NCI-H524 (cell line): ENCODE measurements at regions not wholly inside any gene's neighbourhood (a gene's known extent, or its start where the extent isn't known, plus 50 kb on each side); places are given as distances from the start of the nearest gene placed in this dataset.
A peak's percentile ranks its signal among the peaks of the same experiment; 100 is the strongest.

Experiments used
- DNase-seq, 2 experiments: peaks; one replicate each; lab custom pipeline; 2025; lab: John Stamatoyannopoulos, UW

DNA sequence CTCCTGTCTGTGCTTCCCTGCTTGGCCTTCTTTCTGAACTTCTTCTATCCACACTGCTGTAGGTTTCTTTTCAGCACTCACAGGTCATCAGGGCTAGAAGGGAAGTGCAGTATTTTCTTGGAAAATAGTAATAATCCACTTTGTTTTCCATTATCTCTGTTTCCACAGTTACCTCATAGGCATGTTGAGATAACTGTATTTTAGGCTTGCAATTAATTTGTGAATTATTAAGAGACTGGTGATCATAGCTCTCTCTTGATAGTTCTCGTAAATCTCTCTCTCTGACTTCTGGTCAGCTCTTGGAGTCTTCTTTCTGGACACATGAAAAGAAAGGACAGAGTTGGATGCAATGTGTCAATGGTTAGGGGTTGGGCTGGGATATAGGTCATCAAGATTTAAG, 243.6 kb upstream of the IGFBP3 start:
- no peak for DNase-seq

DNA sequence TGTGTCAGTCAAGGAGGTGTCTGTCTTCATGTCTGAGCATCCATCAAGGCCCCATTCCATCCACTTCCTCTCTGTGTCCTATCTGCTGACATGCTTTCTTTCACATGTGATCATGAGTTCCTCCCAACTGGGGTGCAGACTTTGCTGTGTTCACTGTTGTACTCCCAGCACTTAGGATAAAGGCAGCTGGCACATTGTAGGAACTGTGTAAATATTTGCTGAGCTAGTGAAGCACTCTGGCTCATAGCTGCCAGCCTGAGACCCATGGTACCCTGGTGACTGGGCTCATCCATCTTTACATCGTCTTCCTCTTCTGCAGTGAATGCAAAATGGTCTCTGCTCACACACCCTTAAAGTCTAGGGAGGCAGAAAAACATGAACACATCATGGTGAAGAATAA, 242.2 kb upstream of the IGFBP3 start:
- no peak for DNase-seq

DNA sequence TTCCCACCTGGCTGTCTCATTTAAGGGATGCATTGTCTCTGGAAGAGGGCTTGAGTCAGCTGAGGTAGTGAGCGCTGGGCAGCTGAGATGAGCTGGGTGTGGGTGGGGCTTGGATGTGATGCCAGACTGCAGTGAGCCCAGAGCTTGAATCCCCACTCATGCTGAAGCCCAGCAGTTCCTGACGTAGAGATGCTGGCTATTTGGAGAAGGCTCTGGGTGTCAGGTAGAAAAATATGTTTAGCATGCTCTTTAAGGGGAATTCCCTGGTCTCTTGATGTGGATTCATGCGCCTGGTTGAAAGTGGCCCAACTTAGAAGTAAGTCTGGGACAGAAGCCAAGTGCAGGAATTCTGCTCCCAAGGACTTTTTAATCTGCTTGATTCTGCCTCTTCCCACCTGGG, 241.5 kb upstream of the IGFBP3 start:
- DNase-seq: no peak

DNA sequence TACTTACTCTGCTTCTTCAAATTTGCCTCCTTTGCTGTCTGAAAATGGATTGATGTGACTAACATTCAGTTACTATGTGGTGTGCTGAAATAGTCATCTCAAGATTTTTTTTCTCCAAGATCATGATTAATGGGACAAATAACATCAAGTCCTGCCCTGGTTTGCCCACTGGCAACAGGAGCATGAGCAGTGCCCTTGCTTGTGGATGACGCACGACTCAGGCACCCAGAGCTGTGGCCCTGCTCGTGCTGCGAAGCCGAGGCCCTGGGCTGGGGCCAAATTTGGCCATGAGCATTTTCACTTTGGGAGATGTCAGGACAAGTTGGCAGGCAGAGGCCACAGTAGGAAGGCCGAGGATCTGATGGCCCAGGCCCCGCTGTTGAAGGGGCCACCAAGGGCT, 239.8 kb upstream of the IGFBP3 start:
- no peak for DNase-seq

DNA sequence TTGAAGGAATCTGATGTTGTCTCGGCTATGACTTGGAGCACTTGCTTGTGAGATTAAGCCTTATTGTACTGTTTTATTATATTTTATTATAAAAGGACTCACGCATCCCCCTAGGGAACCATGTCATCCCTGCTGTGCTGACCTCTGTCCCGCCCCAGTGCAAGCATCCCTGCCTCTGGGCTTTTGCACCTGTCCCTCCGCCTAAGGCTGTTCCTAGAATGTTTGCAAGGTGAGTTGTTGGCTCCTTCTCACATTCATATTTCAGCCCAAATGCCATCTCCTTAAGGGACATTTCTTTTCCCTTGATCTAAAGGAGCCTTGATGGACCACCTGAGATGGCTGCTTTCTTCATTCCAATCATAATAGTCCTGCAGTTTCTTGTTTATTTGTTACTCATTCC, 236.9 kb upstream of the IGFBP3 start:
- DNase-seq: no peak

DNA sequence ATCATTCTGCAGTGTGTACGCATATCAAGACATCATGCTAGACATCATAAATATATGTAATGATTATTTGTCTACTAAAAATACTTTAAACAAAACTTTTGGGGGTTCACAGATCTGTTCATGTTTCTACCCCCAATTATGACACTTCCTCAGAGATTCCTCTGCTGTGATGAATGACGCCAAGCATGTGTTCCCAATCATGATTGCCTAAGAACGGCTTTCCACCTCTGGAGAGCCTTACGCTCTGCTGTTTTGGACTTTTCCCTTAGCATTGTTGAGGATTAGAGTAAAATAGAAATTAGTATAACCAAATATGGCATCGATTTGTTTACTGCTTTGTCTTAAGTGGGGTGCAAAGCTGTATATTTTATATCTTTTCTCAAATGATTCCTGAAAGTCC, 236.3 kb upstream of the IGFBP3 start:
- no peak for DNase-seq

DNA sequence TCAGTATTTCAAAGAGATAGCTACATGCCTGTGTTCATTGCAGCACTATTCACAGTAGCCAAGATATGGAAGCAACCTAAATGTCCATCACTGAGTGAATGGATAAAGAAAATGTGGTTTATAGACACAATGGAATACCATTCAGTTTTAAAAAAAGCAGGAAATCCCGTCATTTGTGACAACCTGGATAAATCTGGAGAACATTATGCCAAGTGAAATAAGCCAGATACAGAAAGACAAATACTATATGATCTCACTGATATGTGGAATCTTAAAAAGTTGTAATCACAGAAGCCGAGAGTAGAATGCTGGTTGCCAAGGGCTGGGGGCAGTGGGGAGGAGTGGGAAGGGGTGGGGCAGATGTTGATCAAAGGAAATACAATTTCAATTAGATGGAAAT, 235.8 kb upstream of the IGFBP3 start:
- no peak for DNase-seq

DNA sequence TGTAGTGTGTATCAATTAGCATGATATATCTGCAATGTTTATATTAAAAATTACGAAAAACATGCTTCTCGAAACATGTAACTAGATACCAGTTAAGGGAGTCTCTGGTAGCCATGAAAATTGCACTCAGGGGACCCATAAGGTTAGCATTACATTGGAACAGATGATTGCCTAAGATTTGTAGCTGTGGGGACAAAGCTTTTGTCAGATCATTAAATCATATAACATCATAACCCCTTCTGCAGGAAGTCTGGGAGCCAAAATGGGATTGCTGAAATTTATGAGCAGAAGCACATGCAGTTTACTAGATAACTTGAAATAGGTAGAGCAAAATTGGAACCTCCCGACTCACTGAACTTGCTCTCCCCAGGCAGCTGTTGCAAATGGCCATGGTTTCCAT, 235.0 kb upstream of the IGFBP3 start:
- peak; percentile 36 to 74 for DNase-seq

DNA sequence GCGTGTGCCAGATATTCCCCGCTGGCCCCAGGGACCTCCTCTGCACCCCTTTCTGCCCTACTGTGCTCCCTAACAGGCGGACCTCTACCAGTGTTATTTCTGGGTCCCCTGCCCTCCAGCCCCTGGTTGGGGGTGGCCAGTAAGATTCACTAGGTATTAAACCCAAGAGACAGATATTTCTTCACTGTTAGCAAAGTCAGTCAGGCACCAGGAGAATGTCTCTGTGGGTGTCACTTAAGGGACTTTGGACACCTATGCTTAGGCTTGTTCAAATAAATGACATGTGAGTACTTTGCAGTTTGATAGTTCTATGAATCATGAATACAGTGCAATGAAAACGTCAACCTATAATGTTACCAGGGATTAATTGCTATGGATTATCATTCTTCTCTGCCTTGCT, 234.3 kb upstream of the IGFBP3 start:
- DNase-seq: no peak

DNA sequence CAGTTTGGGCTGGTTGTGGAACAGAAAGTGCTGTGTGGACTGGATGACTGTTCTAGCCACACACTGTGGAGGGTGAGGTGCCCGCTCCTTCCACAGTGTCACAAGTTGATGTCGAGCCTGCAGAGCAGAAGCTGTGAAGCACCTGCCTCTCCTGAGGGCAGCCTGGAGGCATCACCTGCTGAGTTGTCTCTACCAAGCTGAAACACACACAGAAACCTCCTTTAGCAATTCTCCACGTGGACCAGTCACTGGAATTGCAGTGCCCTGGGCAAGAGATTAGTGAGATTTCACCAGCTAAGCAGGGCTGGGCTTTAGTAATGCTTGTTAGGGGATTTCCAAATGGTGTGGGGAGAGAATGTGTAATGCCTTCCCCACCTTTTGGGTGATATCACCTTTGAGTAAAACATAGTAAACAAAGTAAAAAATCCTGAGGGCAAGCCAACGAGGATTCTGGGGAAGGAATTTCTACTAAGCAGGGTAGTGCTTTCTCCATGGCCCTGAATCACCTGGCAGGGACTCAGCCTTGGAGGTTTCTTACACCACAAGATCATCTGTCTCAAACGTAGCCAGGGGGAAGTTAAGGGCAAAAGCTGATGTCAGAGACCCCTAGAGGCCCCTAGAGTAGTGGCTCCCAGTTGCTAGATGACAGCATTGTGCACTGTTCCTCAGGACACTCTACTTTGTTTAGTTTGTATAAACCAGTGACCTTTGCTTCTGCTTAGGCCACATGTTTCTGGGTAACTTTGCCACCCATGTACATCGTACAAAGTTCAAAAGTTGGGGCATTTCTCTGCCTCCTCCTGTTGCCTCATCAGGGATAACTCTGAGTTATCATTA, 233.1 kb upstream of the IGFBP3 start:
- DNase-seq: no peak

DNA sequence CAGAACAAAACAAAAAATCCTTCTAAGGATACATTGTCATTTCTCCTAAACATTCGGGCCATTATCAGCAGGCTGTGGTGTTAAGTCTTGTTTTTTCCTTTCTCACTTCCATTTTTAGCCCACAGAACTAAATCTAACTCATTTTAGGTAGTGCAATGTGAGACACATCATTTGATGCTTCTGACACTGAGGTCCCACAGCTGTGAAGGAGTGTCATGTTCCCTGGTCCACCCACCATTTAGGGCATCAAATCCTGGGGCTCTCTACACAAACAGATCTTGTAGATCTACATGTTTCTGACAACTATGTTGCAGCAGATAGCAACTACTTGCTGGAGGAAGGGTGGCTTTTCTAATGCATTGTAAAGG, 232.5 kb upstream of the IGFBP3 start:
- DNase-seq: no peak

DNA sequence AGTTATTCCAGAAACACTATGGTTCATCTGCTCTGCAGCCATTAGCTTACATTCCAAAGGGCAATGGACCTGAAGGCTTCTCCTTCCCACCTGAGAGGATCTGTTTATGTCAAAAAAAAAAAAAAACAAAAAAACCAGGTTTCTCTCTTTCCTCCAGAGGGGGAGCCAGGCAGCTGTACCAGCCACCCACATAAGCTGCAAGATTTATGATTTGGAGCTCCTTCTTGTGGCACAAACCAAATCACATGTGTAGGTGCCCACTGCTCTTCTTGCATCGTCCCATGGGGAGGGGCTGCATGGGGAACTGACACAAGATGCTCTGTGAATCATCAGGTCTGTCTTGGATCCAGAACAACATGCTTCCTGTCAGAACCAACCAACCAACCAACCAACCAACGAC, 231.6 kb upstream of the IGFBP3 start:
- DNase-seq: no peak

DNA sequence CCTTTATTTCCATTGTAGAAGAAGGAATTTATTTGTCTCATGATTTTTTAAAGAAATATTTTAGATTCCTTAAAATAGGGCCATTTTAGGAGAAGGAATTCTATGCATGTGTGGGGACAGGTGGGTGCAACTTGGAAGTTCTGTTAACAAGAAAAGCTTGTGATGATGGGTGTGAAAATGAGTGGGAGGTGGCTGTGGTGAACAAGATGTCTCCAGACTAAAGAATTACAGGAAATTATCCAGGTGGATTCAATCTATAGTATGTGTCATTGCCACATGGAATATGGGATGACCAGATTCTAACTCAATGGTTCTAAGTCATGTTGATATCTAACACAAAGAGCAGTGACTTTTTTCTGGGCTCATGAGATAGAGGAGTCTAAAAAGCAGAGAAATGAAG, 229.6 kb upstream of the IGFBP3 start:
- no peak for DNase-seq

DNA sequence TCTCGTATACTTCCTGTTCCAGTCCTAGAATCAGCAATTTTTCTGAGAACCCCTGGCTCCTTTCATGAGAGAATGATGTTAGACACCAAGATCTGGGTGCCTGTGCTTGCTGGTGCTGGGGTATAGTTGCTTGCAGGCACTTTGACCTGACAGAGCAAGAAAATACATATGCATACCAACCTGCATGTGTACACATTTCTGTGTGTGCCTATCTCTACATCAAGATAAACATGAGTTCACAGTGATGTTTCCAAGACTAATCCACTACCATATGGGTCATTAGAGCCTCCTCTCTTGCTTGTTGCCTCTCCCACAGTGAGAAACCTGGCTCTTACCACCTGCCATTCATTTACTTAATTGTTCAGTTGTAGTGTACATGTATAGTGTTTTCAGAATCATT, 229.1 kb upstream of the IGFBP3 start:
- DNase-seq: peak; percentile 7 to 81

DNA sequence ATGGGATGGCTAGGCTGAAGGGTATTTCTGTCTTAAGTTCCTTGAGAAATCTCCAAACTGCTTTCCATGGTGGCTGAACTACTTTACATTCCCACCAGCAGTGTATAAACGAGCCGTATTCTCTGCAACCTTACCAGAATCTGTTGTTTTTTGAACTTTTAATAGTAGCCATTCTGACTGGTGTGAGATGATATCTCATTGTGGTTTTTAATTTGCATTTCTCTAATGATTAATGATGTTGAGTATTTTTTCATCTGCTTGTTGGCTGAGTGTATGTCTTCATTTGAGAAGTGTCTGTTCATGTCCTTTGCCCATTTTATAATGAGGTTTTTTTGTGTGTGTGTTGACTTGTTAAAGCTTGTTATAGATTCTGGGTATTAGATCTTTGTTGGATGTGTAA, 226.8 kb upstream of the IGFBP3 start:
- DNase-seq: no peak

DNA sequence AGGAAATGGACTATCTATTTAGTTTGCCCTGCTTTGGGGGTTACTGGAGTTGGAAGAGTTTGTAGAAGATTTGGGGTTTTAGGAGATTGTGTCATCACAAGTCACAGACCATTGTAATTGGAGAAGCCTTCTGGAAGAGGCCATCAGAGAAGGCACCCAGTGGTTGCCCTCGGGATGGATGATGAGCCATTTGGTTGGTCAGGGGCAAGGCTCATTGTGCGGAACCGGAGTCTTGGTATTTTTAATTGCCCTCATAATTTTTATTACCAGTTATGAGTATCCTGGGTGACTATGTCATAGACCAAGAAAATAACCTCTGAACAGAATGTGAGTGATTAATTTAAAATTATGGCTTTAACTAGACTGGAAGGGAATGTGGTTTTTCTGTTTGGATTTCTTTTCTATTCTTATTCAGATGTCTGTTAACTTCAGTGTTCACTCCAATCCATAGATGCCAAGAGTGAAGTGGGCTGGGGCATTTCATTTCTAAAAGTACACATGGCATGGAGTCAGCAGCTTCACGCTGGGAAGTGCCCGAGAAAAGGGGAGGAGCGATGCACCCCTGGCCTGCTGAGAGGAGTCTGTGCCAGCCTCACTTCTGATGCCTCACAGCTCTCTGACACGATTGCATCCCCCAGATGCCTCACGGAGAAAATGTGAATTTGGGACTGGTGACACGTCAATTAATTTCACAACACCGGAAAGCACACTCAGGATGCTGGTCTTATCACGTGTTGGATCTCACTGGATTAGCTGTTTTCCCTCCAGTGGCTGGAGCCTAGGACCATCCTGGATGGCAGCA, 225.6 kb upstream of the IGFBP3 start:
- no peak for DNase-seq

DNA sequence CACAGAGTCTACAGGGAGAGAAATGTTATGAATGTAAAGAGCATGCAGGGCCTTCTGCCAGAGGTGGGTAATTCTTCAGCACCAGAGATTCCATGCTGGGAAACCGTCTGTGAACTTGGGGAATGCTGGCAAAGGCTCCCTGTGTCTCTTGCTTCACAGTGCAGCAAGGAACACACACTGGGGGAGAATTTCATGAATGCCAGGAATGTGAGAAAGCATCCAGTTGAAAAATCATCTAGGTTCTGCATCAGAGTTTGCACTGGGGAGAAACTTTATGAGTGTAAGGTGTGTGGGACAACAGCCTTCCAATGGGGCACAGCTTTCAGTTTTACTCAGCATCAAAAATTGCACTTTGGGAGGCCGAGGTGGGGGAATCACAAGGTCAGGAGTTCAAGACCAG, 224.3 kb upstream of the IGFBP3 start:
- DNase-seq: no peak

DNA sequence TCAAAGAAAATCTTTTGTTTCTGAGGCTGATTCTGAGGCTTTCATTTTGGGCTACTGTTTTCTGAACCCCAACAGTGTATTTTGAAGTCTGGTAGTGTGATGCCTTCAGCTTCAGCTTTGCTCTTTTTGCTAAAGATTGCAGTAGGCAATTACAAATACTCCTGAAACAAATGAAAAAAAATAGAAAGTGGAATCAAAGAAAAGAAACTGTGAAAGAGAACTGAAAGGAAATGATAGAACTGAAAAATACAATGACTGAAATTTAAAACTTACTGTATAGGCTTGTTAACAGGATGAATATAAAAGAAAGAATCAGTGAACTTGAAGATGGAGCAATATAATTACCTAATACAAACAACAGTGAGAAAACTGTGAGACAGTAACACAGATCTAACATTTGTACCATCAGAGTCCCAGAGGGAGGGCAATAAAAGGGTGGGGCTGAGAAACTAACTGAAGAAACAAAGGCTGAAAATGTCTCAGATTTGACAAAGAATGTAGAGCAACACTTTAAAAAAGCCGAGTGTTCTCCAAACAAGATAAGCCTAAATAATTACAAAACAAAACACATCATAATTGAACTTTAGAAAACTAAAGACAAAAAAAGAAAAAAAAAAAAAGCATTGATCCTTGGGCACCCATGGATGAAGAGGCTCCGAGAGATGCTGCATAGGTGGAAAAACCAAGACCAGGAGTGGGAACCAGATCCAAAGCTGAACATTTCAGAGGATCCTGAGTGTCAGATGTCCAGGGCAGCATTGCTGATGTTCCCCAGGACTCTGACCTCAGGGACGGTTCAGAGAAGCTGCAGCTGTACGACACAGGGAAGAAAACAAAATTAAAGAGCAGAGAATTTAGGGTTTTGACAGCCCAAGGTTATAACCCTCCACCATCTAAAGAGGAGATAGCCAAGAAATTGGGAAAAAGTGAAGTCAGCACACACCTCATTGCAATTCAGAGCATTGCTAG, 223.2 kb upstream of the IGFBP3 start:
- no peak for DNase-seq

DNA sequence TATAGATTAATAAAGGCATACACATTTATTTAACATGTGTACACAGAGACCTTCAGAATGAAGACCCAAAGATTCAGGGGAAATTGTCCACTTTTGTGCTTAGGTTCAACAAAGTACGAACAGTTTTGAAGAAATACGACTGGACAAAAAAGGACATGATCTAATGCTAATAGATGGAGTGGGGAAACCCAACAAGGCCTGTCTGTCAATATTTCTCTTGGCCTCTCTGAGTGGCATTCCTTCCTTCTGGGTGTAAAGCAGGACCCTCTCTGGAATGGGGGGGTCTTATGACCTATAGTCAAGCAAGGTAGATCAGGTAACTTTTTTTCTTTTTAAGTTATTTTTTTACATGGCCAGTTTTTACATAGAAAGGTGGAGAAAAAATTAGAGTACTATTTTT, 222.3 kb upstream of the IGFBP3 start:
- DNase-seq: no peak

DNA sequence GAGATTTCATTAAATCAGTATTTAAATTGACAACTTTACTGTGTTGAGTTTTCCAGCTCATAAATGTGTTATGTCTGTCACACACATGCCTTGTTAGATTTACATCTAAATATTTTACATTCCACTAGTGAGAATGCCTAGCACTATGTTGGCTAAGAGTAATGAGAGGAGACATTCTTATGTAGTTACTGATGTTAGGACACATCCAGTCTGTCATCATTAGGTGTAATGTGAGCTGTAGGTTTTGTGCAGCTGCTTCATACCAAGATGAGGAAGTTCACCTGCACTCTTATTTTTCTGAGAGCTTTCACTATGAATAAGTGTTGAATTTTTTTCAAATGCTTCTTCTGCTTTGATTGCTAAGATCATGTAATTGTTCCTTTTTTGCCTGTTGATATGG, 218.0 kb upstream of the IGFBP3 start:
- no peak for DNase-seq

DNA sequence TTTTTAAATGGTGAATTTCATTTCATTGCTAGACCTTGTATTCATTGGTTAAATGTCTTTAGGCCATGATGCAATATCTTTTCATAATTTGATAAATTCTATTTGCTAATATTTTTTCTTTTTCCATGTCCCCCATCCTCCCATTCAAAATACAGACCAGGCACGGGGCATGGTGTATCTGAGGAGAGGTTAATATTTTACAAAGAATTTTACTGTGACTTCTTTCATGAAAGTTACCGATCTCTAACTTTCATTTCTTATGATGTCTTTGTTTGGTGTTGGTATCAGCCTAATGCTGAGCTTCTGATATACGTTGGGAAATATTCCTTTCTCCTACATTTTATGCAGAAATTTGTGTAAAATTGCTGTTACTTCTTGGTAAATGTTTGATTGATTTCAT, 216.7 kb upstream of the IGFBP3 start:
- DNase-seq: no peak

DNA sequence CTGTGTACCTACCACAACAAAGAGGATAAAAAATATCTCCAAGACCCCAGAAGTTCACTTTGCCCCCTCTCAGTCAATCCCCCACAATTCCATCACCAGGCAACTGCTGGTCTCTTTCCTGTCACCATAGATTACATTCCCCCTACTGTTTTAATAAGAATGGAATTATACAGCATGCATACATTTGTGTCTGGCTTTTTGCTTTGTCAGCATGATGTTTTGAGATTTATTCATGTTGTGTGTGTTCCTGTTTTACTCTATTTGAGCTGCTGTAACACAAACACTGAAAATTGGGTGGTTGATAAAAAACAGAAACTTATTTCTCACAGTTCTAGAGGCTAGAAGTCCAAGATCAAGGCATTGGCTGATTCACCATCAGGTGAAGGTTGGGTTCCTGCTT, 214.5 kb upstream of the IGFBP3 start:
- no peak for DNase-seq

DNA sequence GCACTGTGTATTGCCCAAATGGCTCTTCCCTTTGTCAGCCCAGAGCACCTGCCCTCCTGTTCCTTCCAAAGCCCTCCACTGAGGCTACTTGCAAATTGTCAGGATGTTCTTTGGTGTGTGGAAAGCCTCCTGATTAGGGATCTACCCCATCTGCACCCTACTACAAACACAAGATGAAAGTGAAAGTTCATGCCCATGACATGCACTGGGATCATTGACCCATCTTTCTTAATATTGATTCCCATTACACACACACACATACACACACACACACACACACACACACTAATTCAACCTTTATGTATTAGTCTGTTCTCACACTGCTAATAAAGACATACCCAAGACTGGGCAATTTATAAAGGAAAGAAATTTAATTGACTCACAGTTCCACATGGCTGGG, 213.7 kb upstream of the IGFBP3 start:
- no peak for DNase-seq
